GM12878 (cell line): ENCODE measurements at regions not wholly inside any gene's neighbourhood (a gene's known extent, or its start where the extent isn't known, plus 50 kb on each side); places are given as distances from the start of the nearest gene placed in this dataset.

Experiments
- ATAC-seq: fragments of 200-7000 bp; cut with Tn5 transposase; 3 replicates; pipeline ENCODE4 v1.9.1; 2020; ENCODE audit warnings: mild to moderate bottlenecking, moderate library complexity
- BruUV-seq: library from RNA; stranded (reverse); fragments of 400-500 nt; replicated peaks from 2 replicates; lab custom pipeline; 2021; lab: Mats Ljungman, UMichigan
- CTCF ChIA-PET: fragments of 300-600 bp; sonication (Branson Sonifier 250); formaldehyde crosslinking; extraction: SDS; loops from one replicate; lab custom pipeline; 2021; ENCODE audit warnings: inconsistent platforms; lab: Yijun Ruan, JAX
- POLR2A ChIA-PET: fragments of 350-600 bp; formaldehyde crosslinking; extraction: SDS; loops from one replicate; lab custom pipeline; 2021; ENCODE audit warnings: inconsistent platforms; lab: Charles Lee
- RAD21 ChIA-PET: fragments of 300-600 bp; sonication (Branson Sonifier 250); formaldehyde crosslinking; loops from one replicate; lab custom pipeline; 2023; ENCODE audit warnings: antibody characterized with exemption; ENCODE audit not compliant: unreplicated experiment; lab: Charles Lee
- SMC1A ChIA-PET: fragments of 300-600 bp; sonication (Branson Sonifier 250); formaldehyde crosslinking; loops from one replicate; lab custom pipeline; 2023; ENCODE audit not compliant: unreplicated experiment, uncharacterized antibody; lab: Charles Lee
- DNase-seq: peaks from one replicate; pipeline ENCODE4 v3.0.0-alpha.2; 2011; ENCODE audit warnings: low read depth, low spot score
- FAIRE-seq: peaks from 3 replicates; lab custom pipeline; 2011; peaks lifted over from hg19 to GRCh38; lab: Jason Lieb, UNC
- H2AFZ ChIP-seq: 2 replicates; pipeline ENCODE4 v1.6.0; 2011; ENCODE audit warnings: low read depth, low read length, control low read depth; ENCODE audit not compliant: control insufficient read depth
- H3K27ac ChIP-seq: 2 replicates; pipeline ENCODE4 v1.5.1; 2011; ENCODE audit warnings: control low read depth; ENCODE audit not compliant: control insufficient read depth, insufficient read depth
- H3K27me3 ChIP-seq, 2 experiments: replicated peaks in 1 of 2; 2 replicates each; pipeline versions ENCODE4 v1.6.0 to v1.6.1; 2011; ENCODE audit warnings: low read length in 1 of 2; ENCODE audit not compliant: control insufficient read depth in 2 of 2, insufficient read depth in 2 of 2
- H3K36me3 ChIP-seq, 2 experiments: 2 replicates each; pipeline ENCODE4 v1.5.1; 2011; ENCODE audit warnings: low read length in 1 of 2; ENCODE audit not compliant: control insufficient read depth in 2 of 2, insufficient read depth in 2 of 2
- H3K4me1 ChIP-seq: 2 replicates; pipeline ENCODE4 v1.6.1; 2011; ENCODE audit warnings: mild to moderate bottlenecking, low read length, moderate library complexity, mixed read lengths; ENCODE audit not compliant: control insufficient read depth, insufficient read depth
- H3K4me2 ChIP-seq: 2 replicates; pipeline ENCODE4 v1.6.0; 2011; ENCODE audit warnings: control low read depth; ENCODE audit not compliant: control insufficient read depth, insufficient read depth
- H3K4me3 ChIP-seq: fragments of 200-600 bp; sonication (generic); 2 replicates; pipeline ENCODE4 v1.5.1; 2016
- H3K79me2 ChIP-seq: 2 replicates; pipeline ENCODE4 v1.6.0; 2011; ENCODE audit warnings: low read length; ENCODE audit not compliant: control insufficient read depth, insufficient read depth
- H3K9ac ChIP-seq: 2 replicates; pipeline ENCODE4 v1.8.0; 2011; ENCODE audit warnings: low read length, control low read depth, mixed read lengths; ENCODE audit not compliant: control insufficient read depth, insufficient read depth
- H3K9me3 ChIP-seq: replicated peaks from 3 replicates; pipeline ENCODE4 v1.5.1; 2011; ENCODE audit warnings: mild to moderate bottlenecking, low read length; ENCODE audit not compliant: control insufficient read depth, insufficient read depth
- H4K20me1 ChIP-seq: 2 replicates; pipeline ENCODE4 v1.6.0; 2011; ENCODE audit not compliant: control insufficient read depth, insufficient read depth
- ASH2L ChIP-seq: fragments of 300-600, 200-600 bp; sonication (generic); IDR thresholded peaks from 2 replicates; pipeline ENCODE4 v1.6.1; 2017; ENCODE audit warnings: low read depth, mild to moderate bottlenecking, borderline replicate concordance
- CBX5 ChIP-seq: sonication (generic); IDR thresholded peaks from 2 replicates; pipeline ENCODE4 v1.6.1; 2016; ENCODE audit warnings: low read depth, moderate library complexity, mild to moderate bottlenecking, inconsistent platforms
- CREB1 ChIP-seq: IDR thresholded peaks from 2 replicates; pipeline ENCODE4 v1.6.1; 2012; ENCODE audit warnings: low read depth, mild to moderate bottlenecking, inconsistent platforms
- CREM ChIP-seq: IDR thresholded peaks from 2 replicates; pipeline ENCODE4 v1.6.1; 2014; ENCODE audit warnings: antibody characterized with exemption, low read depth
- EZH2 ChIP-seq: IDR thresholded peaks from 2 replicates; pipeline ENCODE4 v1.6.1; 2012; ENCODE audit warnings: low read depth, mild to moderate bottlenecking, control low read depth, inconsistent platforms, low read length, borderline replicate concordance; ENCODE audit not compliant: control insufficient read depth
- LARP7 ChIP-seq: fragments of 450-650 bp; IDR thresholded peaks from 2 replicates; pipeline ENCODE4 v1.6.1; 2017; ENCODE audit warnings: mild to moderate bottlenecking
- POLR2AphosphoS2 ChIP-seq: IDR thresholded peaks from 2 replicates; pipeline ENCODE4 v1.6.1; 2011; ENCODE audit warnings: low read depth, mild to moderate bottlenecking, low read length, improper control_type of control experiment, moderate library complexity
- RUNX3 ChIP-seq: IDR thresholded peaks from 2 replicates; pipeline ENCODE4 v1.6.1; 2012; ENCODE audit warnings: low read length, inconsistent platforms
- SIN3A ChIP-seq: IDR thresholded peaks from 2 replicates; pipeline ENCODE4 v1.6.1; 2012; ENCODE audit warnings: low read depth, low read length, improper control_type of control experiment
- STAT1 ChIP-seq: fragments of 450-650 bp; conservative IDR thresholded peaks from 2 replicates; pipeline ENCODE4 v1.6.1; 2014; ENCODE audit warnings: antibody characterized with exemption, mild to moderate bottlenecking
- SUPT20H ChIP-seq: IDR thresholded peaks from 2 replicates; pipeline ENCODE4 v1.6.1; 2011; ENCODE audit warnings: low read depth, mild to moderate bottlenecking, low read length, moderate library complexity, borderline replicate concordance; ENCODE audit not compliant: control insufficient read depth
- ZNF207 ChIP-seq: fragments of 450-650 bp; IDR thresholded peaks from 2 replicates; pipeline ENCODE4 v1.6.1; 2014; ENCODE audit warnings: antibody characterized with exemption, mild to moderate bottlenecking, borderline replicate concordance
- ZNF622 ChIP-seq: fragments of 450-650 bp; IDR thresholded peaks from 2 replicates; pipeline ENCODE4 v1.6.1; 2017; ENCODE audit warnings: mild to moderate bottlenecking, inconsistent platforms
- WGBS: methylation state at CpG from one replicate; pipeline ENCODE4 v1.1.6; 2016; ENCODE audit warnings: low lambda C conversion rate; ENCODE audit not compliant: insufficient replicate concordance, insufficient coverage; ENCODE audit errors: missing lambda C conversion rate; 5-methylcytosine and 5-hydroxymethylcytosine counted together
- in situ Hi-C: fragments of 300-500 bp; cut with MboI; formaldehyde crosslinking; loops from 9 replicates; pipeline ENCODE4 v1.14.3; 2018; ENCODE audit warnings: mixed read lengths
- intact Hi-C: fragments of 100-400 bp; cut with micrococcal nuclease; formaldehyde crosslinking; loops from one replicate; pipeline ENCODE4 v1.14.2; 2022; ENCODE audit not compliant: unreplicated experiment
- TF ChIP-seq, protein P1 (sequence below): IDR thresholded peaks from 2 replicates; pipeline ENCODE4 v1.6.1; 2011; ENCODE audit warnings: borderline replicate concordance, low read depth, mild to moderate bottlenecking, moderate library complexity, low read length; ENCODE audit not compliant: insufficient read depth, poor library complexity, severe bottlenecking
- TF ChIP-seq, protein P2 (sequence below): IDR thresholded peaks from 2 replicates; pipeline ENCODE4 v1.6.1; 2011; ENCODE audit warnings: low read depth, low read length, improper control_type of control experiment, borderline replicate concordance
- TF ChIP-seq, protein P3 (sequence below): IDR thresholded peaks from 2 replicates; pipeline ENCODE4 v1.6.1; 2012; ENCODE audit warnings: improper control_type of control experiment, low read depth, low read length; ENCODE audit not compliant: insufficient replicate concordance

DNA sequence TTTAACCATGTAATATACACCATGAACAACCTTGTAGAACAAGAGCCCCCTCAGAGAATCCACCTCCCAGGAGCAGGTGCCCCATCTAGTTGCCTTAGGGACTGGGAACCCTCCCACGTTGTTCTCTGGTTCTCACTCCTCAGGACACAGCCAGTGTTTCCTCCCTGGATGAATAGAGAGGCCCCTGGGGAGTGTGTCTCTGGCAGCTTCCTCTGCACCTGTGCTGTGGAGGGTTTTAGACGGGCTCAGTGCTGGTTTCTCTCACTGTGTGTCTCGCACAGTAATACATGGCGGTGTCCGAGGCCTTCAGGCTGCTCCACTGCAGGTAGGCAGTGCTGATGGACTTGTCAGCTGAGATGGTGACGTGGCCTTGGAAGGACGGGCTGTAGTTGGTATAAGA is 581.3 kb downstream of the TMEM121 start (continued):
- no peak for TF ChIP-seq SUPT20H
- no peak for TF ChIP-seq LARP7
- TF ChIP-seq, protein P1, sequence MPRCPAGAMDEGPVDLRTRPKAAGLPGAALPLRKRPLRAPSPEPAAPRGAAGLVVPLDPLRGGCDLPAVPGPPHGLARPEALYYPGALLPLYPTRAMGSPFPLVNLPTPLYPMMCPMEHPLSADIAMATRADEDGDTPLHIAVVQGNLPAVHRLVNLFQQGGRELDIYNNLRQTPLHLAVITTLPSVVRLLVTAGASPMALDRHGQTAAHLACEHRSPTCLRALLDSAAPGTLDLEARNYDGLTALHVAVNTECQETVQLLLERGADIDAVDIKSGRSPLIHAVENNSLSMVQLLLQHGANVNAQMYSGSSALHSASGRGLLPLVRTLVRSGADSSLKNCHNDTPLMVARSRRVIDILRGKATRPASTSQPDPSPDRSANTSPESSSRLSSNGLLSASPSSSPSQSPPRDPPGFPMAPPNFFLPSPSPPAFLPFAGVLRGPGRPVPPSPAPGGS, result no peak
- TF ChIP-seq, protein P2, sequence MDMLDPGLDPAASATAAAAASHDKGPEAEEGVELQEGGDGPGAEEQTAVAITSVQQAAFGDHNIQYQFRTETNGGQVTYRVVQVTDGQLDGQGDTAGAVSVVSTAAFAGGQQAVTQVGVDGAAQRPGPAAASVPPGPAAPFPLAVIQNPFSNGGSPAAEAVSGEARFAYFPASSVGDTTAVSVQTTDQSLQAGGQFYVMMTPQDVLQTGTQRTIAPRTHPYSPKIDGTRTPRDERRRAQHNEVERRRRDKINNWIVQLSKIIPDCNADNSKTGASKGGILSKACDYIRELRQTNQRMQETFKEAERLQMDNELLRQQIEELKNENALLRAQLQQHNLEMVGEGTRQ, result no peak
- TF ChIP-seq RUNX3, result no peak
- no peak for TF ChIP-seq POLR2AphosphoS2
- TF ChIP-seq SIN3A, result no peak

DNA sequence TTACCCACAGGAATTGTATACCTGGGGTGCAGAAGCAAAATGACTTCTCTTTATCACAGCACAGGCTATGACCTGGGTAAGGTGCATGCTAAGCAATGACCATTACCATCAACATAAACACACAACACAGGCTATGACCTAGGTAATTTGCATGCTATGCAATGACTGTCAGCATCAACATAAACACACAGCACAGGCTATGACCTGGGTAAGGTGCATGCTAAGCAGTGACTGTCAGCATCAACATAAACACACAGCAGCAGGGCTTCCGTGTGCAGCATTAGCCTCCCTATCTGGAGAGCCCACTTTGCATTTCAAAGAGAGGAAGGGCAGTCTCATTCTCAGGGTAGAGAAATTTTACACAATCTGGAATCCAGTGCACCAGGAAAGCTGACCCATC is 583.0 kb downstream of the TMEM121 start:
- no peak overlapping the region for H3K4me2 ChIP-seq
- CTCF ChIA-PET, result no interaction called here
- POLR2A ChIA-PET, result no interaction called here
- H3K9ac ChIP-seq, result no peak overlapping the region
- DNase-seq (no peak), FAIRE-seq (no peak), ATAC-seq (no peak)
- no peaks in the 10 kb centered on the region for H4K20me1 ChIP-seq
- SMC1A ChIA-PET, result no interaction called here
- in situ Hi-C loops (no loop called here), intact Hi-C loops (no loop called here)
- no peak overlapping the region for H3K4me3 ChIP-seq
- H3K36me3 ChIP-seq, result no peaks in the 10 kb centered on the region
- no peaks in the 10 kb centered on the region for H3K9me3 ChIP-seq
- H3K4me1 ChIP-seq, result no peaks in the 10 kb centered on the region
- no peaks in the 10 kb centered on the region for H3K79me2 ChIP-seq
- no TSS peak for BruUV-seq
- no peaks in the 10 kb centered on the region for H3K27me3 ChIP-seq
- WGBS, result no CpG with 5 or more reads among the region's 1 CpG
- H3K27ac ChIP-seq, result no peak overlapping the region
- no peak overlapping the region for H2AFZ ChIP-seq
- RAD21 ChIA-PET, result no interaction called here
- TF ChIP-seq CREB1, result no peak
- TF ChIP-seq EZH2, result no peak
- no peak for TF ChIP-seq ASH2L
- no peak for TF ChIP-seq STAT1
- TF ChIP-seq, protein P3, sequence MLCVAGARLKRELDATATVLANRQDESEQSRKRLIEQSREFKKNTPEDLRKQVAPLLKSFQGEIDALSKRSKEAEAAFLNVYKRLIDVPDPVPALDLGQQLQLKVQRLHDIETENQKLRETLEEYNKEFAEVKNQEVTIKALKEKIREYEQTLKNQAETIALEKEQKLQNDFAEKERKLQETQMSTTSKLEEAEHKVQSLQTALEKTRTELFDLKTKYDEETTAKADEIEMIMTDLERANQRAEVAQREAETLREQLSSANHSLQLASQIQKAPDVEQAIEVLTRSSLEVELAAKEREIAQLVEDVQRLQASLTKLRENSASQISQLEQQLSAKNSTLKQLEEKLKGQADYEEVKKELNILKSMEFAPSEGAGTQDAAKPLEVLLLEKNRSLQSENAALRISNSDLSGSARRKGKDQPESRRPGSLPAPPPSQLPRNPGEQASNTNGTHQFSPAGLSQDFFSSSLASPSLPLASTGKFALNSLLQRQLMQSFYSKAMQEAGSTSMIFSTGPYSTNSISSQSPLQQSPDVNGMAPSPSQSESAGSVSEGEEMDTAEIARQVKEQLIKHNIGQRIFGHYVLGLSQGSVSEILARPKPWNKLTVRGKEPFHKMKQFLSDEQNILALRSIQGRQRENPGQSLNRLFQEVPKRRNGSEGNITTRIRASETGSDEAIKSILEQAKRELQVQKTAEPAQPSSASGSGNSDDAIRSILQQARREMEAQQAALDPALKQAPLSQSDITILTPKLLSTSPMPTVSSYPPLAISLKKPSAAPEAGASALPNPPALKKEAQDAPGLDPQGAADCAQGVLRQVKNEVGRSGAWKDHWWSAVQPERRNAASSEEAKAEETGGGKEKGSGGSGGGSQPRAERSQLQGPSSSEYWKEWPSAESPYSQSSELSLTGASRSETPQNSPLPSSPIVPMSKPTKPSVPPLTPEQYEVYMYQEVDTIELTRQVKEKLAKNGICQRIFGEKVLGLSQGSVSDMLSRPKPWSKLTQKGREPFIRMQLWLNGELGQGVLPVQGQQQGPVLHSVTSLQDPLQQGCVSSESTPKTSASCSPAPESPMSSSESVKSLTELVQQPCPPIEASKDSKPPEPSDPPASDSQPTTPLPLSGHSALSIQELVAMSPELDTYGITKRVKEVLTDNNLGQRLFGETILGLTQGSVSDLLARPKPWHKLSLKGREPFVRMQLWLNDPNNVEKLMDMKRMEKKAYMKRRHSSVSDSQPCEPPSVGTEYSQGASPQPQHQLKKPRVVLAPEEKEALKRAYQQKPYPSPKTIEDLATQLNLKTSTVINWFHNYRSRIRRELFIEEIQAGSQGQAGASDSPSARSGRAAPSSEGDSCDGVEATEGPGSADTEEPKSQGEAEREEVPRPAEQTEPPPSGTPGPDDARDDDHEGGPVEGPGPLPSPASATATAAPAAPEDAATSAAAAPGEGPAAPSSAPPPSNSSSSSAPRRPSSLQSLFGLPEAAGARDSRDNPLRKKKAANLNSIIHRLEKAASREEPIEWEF, result no peak
- no peak for TF ChIP-seq ZNF207
- TF ChIP-seq CBX5, result no peak
- no peak for TF ChIP-seq CREM
- TF ChIP-seq ZNF622, result no peak
